Nephron (organoid): ENCODE measurements at regions not wholly inside any gene's neighbourhood (a gene's known extent, or its start where the extent isn't known, plus 50 kb on each side); places are given as distances from the start of the nearest gene placed in this dataset.

Experiments used
- H3K27ac Mint-ChIP-seq, 3 experiments: 2 replicates each; pipeline ENCODE4 v1.8.0; 2020; ENCODE audit warnings: mixed read lengths in 3 of 3, mild to moderate bottlenecking in 2 of 3, moderate library complexity in 1 of 3
- H3K27me3 Mint-ChIP-seq: 2 replicates; pipeline ENCODE4 v1.8.0; 2021; ENCODE audit warnings: low read depth, mild to moderate bottlenecking, moderate library complexity, mixed read lengths
- H3K36me3 Mint-ChIP-seq: 2 replicates; pipeline ENCODE4 v1.8.0; 2020; ENCODE audit warnings: low read depth, mixed read lengths
- H3K4me1 Mint-ChIP-seq: 2 replicates; pipeline ENCODE4 v1.8.0; 2020; ENCODE audit warnings: mixed read lengths
- H3K4me3 Mint-ChIP-seq, 3 experiments: 2 replicates each; pipeline ENCODE4 v1.8.0; 2020; ENCODE audit warnings: mild to moderate bottlenecking in 3 of 3, mixed read lengths in 3 of 3, moderate library complexity in 2 of 3
- H3K9me3 Mint-ChIP-seq: 2 replicates; pipeline ENCODE4 v1.8.0; 2020; ENCODE audit warnings: mixed read lengths
- TF ChIP-seq, protein P1 (sequence below), 3 experiments: fragments of 200-600 bp; sonication (generic); IDR thresholded peaks; one replicate each; pipeline ENCODE4 v1.5.0; 2021; ENCODE audit warnings: antibody characterized with exemption in 3 of 3; ENCODE audit not compliant: unreplicated experiment in 3 of 3

DNA sequence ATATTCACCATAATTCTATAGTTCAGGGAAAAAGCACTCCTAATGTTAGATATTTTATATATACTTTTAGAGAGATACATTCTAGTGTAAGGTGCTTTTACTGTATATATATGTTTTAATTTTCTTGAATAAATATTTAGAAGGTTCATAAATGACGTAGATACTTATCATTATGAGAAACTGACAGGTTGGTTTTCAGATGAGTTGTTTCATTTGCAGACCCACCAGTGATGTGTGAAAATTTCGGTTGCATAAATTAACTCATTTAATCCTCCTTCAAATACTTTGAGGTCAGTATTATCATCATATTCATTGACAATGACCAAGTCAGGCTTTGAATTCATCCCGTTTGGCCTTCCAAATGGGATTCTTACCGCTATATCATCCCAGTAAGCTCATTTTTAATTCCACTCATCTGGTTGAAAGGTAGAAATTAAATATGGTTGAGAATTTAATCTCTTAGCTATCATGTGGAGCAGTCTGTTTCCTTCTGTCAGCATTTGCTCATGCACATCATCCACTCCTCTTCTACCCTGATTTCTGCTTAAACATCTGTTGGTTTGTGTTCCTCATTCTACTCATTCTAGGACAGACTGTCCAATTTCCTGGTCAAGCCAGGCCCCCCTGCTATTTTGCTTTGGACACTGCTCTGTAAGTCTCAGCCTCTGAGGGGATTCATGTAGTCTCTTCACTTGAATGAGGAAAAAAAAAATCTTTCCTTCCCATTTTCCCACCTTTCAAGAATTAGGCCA lies 1156.6 kb downstream of the PLA2G4A start:
- H3K4me1 Mint-ChIP-seq, result peaks cover 5% of the 10 kb centered on the region
- peaks cover 5% of the 10 kb centered on the region for H3K9me3 Mint-ChIP-seq
- no peak overlapping the region for H3K4me3 Mint-ChIP-seq
- H3K36me3 Mint-ChIP-seq, result no peaks in the 10 kb centered on the region
- H3K27ac Mint-ChIP-seq, result no peak overlapping the region
- TF ChIP-seq, protein P1, sequence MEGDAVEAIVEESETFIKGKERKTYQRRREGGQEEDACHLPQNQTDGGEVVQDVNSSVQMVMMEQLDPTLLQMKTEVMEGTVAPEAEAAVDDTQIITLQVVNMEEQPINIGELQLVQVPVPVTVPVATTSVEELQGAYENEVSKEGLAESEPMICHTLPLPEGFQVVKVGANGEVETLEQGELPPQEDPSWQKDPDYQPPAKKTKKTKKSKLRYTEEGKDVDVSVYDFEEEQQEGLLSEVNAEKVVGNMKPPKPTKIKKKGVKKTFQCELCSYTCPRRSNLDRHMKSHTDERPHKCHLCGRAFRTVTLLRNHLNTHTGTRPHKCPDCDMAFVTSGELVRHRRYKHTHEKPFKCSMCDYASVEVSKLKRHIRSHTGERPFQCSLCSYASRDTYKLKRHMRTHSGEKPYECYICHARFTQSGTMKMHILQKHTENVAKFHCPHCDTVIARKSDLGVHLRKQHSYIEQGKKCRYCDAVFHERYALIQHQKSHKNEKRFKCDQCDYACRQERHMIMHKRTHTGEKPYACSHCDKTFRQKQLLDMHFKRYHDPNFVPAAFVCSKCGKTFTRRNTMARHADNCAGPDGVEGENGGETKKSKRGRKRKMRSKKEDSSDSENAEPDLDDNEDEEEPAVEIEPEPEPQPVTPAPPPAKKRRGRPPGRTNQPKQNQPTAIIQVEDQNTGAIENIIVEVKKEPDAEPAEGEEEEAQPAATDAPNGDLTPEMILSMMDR (IDR thresholded peaks at IDR 0.05; ENCODE audit: unreplicated experiment in 3 of 3), result no peak
- no peaks in the 10 kb centered on the region for H3K27me3 Mint-ChIP-seq

- TF ChIP-seq, protein P1 (IDR thresholded peaks at IDR 0.05; ENCODE audit: unreplicated experiment in 3 of 3), result no peak
- H3K9me3 Mint-ChIP-seq, result no peaks in the 10 kb centered on the region
- H3K4me1 Mint-ChIP-seq, result peaks cover 5% of the 10 kb centered on the region
- H3K27ac Mint-ChIP-seq, result no peak overlapping the region
- no peaks in the 10 kb centered on the region for H3K27me3 Mint-ChIP-seq
- no peak overlapping the region for H3K4me3 Mint-ChIP-seq
- H3K36me3 Mint-ChIP-seq, result no peaks in the 10 kb centered on the region
Observed at GRCh38 chr1:187985897-187986654, 1157.3 kb downstream of the PLA2G4A start.

DNA sequence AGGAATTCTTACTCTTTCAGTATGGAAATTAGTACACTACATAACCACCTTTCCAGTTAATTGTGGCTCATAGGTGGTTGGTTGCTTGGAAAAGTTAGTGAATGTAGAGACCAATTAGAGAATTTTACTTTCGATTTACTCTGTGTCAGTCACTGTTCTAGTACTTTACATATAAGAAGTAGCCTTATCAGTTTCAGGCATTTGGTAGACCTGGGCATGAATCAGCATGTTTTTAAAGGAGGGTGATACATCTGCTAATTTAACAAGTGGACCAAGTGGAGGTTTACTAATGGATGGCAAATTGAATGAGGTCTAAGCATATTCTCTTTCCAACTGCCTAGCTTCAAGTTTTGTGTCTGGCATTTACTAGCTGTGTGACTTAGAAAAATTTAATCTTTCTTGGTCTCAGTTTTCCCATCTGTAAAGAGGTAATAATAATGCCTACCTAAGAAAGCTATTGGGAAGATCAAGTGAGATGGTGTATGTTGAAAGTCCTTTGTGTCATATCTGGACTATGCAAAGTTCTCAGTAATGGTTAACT lies 1158.6 kb downstream of the PLA2G4A start:
- Mint-ChIP-seq H3K4me1 (peaks cover 5% of the 10 kb centered on the region), H3K27me3 (no peaks in the 10 kb centered on the region), H3K27ac (no peak overlapping the region), H3K4me3 (no peak overlapping the region), H3K9me3 (no peaks in the 10 kb centered on the region), H3K36me3 (no peaks in the 10 kb centered on the region)
- TF ChIP-seq, protein P1 (IDR thresholded peaks at IDR 0.05; ENCODE audit: unreplicated experiment in 3 of 3), result no peak

GRCh38 chr1:187991944-187992343 lies 1163.2 kb downstream of the PLA2G4A start:
- Mint-ChIP-seq H3K4me3 (no peak overlapping the region), H3K9me3 (peaks cover 2% of the 10 kb centered on the region), H3K36me3 (no peaks in the 10 kb centered on the region), H3K27ac (no peak overlapping the region), H3K4me1 (no peaks in the 10 kb centered on the region), H3K27me3 (no peaks in the 10 kb centered on the region)
- TF ChIP-seq, protein P1 (IDR thresholded peaks at IDR 0.05; ENCODE audit: unreplicated experiment in 3 of 3), result no peak

GRCh38 chr1:187996780-187997179 lies 1168.0 kb downstream of the PLA2G4A start:
- Mint-ChIP-seq H3K4me3 (no peak overlapping the region), H3K4me1 (no peaks in the 10 kb centered on the region), H3K9me3 (peaks cover 2% of the 10 kb centered on the region), H3K27ac (no peak overlapping the region), H3K36me3 (no peaks in the 10 kb centered on the region), H3K27me3 (no peaks in the 10 kb centered on the region)
- TF ChIP-seq, protein P1 (IDR thresholded peaks at IDR 0.05; ENCODE audit: unreplicated experiment in 3 of 3), result no peak
